GM18517 (cell line): ENCODE measurements at regions not wholly inside any gene's neighbourhood (a gene's known extent, or its start where the extent isn't known, plus 50 kb on each side); places are given as distances from the start of the nearest gene placed in this dataset.
A peak's percentile ranks its signal among the peaks of the same experiment; 100 is the strongest.

Experiments
- ATAC-seq: cut with Tn5 transposase; IDR thresholded peaks from one replicate; pipeline ENCODE4 v1.9.1; 2021; ENCODE audit warnings: mild to moderate bottlenecking, moderate library complexity; ENCODE audit not compliant: unreplicated experiment

DNA sequence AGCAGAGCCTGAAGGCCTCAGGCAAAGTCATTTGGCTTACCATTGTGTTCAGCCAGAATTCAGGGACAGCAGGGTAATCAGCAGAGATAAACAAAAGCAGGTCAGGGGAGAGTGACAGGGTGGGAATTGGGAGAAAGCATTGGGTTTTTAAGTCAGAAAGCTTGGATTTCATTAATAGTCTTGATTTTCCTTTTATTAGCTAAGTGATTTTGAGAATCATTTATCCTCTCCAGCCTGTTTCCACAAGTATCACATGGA is 410.1 kb downstream of the HNRNPD start:
- ATAC-seq = no peak

DNA sequence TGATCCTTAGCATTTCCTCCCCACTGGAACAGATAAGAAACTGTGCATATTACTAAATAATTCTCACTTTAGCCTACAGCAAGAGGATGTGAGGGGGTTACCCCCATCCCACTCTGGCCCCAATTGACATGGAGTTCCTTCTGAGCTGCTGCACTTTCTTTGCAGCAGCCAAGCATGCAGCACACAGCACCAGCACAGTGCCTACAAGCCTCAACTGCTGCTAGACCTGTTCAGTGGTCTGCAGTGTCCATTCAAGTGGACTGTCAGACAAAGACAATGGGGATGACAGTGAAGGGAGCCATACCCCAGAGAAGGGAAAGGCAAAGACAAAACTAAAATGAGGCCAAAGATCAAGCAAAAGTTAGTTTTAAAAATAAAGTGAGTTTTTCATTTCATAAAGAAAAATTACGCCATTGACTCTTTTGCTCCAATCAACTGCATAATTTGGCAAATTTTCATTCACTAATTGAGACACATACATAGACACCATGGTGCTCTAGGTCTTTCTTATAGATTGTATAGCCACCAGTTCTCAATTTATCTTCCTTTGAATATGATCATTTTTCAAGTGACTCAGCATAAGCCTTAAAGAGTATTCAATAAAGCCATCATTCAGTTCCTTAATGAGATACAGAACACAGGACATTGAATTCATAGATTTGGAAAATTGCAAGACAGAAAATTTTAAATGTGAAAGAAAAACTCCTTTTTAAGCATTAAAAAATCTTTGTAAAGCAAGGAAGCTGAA is 410.6 kb downstream of the HNRNPD start:
- ATAC-seq = no peak

DNA sequence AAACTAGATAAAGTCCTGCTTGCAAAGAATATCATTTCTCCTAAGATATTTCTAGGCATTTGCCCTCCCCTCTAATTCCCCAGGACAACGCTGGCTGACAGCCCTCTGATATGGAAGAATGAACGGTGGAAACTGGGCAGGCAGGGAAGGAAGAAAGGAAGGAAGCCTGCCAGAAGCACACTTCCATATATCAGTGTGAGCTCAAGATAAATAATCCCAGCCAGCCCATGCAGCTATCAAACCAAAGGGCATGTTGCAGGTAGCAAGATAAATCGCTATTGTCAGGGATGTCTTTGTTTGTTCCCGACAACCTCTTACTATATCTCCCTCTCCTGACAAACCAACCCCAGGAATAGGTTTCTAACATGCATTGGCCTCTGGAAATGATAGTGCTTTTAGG is 412.8 kb downstream of the HNRNPD start:
- no peak for ATAC-seq

DNA sequence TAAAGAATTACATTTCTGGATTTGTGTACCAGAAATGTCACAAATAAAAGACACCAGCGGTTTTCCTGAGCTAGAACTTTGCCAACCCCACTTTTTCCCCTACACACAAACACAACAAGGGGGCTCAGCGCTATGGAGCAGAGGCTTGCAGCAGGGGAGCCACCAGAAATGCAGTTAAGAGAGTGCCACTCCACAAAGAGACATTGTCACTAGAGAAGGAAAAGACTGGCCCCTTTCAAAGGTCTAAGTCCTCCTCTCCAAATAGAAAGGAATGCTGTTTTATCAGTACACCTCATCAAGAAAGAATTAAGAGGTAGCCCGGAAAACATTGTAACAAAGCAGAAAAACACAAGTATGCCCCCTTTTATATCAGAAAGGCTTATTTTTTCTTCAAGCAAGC is 419.5 kb downstream of the HNRNPD start:
- ATAC-seq = no peak

DNA sequence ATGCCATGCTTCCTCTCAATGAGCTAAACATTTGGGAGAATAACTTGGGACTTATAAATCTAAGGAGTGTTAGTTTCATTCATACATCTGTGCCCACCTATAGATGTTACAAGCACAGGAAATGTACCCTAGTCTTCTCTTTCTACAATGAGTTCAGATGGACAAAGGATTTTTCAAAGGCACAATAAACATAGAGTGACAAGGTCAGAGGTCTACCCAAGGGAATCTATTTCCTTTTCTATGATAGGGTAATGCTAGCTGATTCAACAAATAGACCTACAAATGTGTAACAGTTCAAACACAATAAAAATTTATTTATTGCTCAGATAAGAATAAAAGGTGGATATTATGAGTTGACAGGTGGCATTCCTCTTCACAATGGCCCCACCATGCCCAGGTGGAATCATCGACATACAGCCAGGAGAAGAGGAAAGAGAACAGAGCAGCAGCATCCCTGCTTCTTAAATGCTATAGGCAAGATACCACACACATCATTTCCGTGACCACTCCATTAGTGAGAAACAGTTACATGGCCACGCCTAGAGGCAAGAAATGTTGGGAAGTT is 421.8 kb downstream of the HNRNPD start:
- ATAC-seq = no peak

DNA sequence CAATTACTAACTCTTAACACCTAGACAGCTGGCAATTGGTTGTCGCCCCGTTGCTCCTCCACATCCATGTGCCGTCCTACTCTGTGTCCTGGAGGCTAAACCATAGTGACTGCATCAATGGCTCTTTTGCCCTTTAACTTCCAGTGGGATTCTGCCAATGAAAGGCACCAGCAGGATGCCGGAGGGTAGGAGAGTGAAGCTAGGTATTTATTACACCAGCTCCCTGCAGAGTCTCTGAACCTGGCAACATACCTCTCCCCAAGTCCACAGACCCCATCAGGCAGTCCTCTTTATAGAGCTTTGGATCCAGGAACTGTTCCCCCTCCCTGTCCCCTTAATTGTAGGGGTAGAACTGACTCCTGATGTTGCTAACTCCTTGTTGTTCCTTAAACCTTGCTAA is 426.8 kb downstream of the HNRNPD start:
- ATAC-seq = no peak

DNA sequence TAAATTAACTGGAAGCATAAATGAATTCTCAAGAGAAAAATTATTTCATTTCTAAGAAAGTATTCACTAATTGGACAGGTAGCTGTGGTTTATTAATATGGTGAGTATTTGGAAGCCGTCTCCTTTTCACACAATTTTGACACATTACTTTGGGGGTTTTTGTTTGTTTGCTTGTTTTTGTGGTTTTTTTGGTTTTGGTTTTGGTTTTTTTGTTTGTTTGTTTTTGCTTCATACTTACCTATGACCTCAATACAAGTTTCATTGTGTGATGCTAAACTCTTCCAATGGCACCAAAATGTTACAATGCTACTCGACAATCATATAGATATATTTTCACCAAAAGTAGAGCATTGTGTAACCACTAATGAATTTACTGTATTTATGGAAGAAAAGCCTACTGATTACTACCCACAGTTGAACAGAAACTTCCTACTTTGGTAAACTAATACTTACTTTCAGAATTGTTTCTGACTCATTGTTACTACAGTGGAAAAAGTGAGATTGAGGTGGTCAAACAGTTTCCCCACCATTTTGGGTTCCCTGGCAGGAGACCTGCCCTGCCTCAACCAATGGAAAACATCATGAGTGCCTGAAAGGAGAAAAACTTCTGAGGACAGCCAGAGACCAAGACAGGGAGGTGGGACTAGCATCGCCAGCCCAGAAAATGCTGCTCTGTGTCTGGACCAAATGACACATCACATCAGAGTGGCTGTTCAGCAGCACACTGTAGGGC is 443.1 kb downstream of the HNRNPD start:
- no peak for ATAC-seq

DNA sequence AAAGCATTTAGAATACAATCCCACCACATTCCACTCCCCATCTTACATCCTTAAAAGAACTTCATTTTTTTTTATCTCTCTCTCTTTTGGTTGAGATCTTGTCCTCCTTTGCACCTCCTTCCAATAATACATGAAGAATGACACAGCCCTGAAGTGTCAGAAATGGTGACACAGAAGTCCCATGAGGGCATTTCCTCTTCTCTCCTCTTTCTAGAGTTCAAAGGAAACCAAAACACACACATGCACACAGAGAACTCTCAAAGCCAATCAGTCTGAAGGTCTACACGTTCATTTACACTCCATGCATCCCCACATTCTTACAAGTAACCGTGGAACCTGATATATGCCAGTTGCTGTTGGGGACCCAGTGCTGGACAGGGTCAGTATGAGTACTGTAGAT is 450.7 kb downstream of the HNRNPD start:
- ATAC-seq = no peak

DNA sequence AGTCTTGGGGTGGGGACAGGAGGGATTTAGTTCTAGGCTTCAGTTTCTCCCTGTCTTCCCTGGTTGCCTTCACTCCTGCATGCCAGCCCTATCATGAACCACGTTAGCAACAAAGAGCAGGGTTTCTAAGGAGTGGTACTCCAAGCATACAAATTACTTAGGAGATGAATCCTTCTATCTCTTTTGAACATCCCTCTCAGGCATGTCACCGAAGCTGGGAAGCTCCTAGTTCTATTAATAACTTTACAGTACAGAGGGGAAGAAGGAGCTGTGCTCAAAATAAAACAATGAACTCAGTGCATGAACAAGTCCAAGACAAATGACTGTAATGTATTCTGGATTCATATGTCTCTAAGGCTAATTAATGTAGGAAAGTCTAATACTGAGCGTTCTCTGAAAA is 450.6 kb upstream of the RASGEF1B start:
- ATAC-seq = no peak

DNA sequence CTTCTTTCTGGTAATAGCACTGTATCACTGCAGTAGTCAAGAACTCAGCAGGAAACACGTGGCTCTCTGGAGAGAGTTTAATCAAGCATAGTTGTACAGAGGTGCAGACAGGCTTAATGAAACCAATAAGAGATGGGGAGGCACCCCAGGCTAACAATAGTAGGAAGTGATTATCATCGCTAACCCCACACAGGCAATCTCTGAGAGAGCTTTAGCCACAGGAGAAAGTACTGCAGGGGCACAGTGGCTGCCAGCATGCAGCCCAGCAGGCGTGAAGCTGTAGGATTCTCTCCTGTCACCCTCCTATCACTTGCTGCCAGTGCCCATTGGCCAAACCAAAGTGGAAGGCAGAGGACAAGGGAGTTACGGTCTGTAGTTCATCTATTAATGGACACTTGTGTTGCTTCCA is 450.0 kb upstream of the RASGEF1B start:
- no peak for ATAC-seq

DNA sequence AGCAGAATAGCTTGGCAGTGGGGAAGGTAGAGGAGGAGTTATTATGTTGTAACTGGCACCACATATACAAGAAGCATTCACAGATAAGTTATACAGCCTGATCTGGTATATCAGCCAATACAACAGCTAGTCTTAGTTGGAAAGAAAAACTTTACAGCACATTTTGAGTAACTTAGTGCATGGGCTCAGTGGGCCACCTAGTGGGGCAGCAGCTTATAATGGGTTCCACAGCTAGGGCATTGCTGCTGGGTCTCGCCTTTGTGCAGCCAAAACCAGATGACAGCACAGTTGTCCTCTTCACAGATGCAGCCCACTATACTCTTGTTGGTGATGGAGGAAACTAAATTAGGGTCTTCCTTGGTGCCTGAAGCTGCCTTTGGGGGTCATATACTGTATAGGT is 448.1 kb upstream of the RASGEF1B start:
- no peak for ATAC-seq

DNA sequence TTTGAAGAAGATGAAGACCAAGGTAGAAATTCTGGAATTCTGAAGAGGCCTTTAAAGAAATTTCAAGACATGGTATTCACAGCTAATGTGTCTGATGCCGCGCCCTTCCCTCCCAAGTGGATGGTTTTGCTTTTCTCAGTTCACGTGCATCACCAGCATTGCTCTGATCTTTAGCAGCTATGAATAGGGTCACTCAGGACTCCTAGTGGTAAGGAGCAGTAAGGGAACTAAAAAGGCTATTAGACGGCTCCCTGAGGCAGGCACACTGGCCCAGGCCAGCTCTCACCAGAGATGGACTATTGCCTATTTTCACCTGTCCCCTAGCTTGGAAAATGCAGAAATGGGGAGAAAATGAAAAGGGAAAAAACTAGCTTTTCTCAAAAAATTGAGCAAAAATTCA is 447.5 kb upstream of the RASGEF1B start:
- ATAC-seq = no peak

DNA sequence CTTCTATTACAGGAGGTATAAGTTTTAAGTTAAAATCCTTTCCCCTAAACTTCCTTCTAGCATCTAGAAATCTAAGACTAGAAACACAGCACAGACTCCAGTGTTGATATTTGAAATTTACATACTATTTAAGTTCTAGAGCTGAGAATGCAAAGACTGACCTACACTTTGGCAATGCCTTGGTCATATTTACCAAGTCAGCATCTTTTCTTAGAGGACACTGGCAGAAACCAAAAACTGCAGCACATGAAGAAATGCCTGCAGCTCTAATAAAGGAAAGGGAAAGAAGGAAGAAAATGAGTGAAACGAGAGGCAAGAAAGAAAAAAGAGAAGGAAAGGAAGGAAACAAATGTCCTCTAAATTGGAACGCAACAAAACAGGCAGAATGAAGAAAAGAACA is 443.7 kb upstream of the RASGEF1B start:
- no peak for ATAC-seq

DNA sequence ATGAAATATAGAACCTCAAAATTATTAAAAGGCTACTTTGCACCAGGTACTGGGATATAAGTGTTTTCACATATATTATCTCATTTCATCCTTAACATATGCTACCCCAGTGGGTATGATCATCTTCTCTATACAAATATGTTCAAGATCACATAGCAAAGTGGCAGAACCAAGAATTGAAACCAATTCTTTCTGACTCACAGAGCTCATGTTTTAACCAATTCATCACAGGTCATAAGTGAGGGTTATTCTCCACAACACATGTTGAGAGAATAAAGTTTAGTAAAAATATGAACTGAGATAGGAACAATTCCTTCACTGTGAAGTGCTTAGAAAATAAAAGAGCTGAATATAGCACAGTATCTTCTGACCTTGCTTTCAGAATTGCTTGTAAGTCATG is 442.9 kb upstream of the RASGEF1B start:
- ATAC-seq = no peak

DNA sequence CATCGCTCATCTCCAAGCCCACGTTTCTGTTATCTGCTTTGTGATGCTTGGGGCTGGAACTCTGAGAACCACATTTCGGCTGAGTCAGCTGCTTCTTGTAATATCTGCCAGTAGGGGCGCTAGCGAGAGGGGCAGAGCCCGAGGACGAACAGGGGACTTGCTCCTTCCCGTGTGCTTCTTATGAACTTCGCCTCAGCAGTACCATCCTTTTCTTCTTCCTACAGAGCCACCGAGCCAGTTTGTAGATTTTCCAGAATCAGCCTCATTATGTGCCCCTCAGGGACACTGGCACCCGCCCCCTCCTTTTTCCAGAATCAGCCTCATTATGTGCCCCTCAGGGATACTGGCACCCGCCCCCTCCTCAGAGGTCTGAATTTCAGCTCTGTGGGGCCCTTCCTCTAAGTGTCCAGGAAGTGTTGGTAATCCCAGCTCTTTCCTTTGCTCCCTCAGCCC is 441.7 kb upstream of the RASGEF1B start:
- peak; percentile 67 for ATAC-seq

DNA sequence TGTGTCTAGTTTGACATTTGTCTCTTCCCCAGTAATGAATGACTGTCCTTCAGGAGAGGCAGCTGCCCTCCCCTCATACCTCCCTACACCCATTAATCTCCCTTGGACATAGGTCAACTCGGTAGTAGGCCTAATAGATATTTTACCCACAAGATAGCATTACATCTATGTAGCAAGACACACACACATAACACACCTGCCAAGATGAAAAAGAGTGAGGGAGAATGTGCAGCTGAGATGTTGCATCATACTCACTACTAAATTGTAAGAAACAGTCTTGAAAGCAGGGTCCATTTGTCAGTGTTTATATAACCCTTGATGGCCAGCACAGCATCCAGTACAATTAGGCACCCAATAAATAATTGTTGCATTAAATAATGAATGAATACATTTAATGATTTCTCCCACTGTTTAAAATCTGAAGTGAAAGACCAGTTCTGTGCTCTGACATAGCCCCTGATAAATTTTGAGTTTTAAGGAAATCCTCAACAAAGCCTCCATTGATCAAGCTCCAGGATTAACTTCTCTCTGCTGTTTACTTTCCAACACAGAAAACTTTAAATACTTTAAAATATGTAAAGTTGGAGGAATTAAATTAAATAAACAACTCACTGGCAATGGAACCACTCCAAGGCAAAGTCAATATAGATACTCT is 440.8 kb upstream of the RASGEF1B start:
- ATAC-seq = no peak

DNA sequence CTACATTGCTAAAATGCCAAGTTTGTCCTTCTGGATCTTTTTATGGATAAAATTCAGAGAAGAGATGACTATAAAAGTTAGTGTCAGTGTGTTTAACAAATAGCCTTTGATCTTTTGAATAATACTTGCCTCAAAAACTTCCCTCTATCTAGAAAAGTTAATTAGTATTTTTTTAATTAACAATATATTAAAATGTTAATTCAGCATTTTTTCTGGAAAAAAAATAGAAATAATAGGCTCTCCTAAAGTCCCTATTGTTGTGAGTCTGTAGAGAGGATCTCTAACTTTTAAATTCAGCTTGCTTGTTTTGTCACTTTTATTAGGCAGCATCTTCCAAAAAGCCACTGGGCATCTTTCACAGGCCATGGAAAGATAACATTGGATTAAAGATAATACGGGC is 435.2 kb upstream of the RASGEF1B start:
- no peak for ATAC-seq

DNA sequence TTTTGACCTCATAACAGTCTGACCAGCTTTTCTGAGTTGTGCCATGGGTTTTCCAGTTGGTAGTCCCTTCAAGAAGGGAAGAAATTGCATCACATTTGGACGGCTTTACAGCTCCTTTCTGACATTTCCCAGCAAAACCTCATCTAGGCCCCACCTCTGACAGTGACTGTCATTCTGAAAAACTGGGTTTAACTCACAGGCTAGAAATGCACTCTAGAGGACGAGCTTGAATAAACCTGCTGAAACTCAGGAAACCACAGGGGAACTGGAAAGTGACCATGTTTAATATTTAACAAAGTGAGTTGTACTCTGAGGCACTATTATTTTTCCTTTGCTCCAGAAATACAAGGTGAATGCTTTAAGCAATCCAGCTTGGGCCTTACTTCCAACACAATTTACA is 434.3 kb upstream of the RASGEF1B start:
- ATAC-seq = peak; percentile 99

DNA sequence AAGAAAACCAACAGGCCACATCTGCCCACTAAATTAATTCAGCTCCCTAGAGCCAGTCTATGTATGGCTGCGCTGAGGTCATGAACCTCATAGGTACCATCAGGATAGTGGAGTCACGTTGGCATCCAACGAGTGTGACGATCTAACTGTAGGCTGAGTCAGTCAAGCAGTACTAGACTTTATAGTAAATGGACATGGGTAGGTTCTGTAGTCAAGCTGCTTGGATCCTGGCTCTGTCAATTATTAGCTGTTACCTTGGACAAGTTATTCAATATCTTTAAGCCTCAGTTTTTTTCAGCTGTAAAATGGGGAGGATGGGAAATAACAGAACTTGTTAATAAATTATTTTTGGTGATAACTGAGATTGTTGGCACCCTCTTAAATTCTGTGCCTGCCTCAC is 432.4 kb upstream of the RASGEF1B start:
- ATAC-seq = no peak

DNA sequence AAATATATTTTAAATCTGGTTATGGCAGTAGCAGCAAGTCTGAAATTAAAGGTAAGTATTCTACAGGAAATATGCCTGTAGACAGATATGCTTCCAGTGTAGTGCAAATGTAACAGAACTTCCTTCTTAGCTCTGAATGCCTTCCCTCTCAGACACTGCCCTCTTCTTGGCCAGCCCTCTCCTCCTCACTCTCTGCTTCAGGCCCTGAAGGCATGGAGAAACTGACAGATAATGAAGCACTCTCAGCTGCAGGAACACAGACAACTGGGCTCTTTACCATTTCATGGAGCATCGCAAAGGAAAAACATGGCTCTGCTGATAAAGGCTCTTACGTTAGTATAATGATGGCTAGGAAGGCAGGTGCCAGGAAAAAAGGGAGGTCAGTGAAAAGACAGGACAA is 431.5 kb upstream of the RASGEF1B start:
- no peak for ATAC-seq

DNA sequence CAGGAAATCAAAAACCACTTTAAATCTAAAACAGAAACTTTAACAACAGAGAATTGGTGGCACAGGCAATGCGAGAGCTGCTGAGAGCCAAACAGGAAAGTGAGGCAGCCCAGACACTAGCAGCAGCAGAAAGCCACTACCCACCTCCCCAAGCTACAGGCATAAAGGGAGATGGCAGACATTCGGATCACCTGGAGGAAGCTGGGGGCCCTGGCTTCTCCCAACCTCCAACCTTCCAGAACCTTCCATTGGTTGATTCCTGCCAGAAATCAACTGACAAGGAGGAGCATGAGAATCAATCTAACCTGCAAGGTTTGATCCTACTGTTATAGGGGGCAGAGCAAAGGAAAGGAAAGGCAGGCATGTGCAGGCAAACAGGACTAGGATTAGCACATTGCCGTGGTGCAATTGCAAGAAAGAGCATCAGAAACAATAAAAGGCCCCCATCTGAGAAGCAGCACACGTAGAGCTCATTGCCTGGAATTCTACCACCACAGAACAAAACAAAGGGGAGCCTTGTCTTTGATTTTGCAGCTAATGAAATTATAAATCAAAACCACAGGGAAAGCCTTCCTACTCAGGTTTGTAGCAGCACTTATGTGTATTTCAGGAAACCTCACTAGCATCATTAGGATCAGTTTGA is 427.3 kb upstream of the RASGEF1B start:
- ATAC-seq = no peak

DNA sequence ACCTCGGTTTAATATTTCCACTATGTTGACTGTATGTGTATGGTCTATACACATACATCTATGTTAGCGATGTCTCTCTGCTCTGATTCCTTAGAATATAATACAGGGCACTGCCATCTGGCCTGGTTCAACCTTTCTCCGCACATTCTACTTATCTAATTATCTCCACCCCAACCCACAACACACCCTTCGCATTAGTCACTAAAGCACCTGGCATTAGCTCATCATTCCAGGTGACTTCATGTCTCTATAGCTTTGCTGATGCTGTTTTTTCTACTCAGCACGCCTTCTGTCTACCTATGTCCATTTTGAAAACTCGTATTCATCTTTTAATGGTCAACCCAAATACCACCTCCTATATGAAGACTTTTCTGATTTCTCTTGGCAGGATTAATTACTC is 425.2 kb upstream of the RASGEF1B start:
- ATAC-seq = no peak
